AG04449 (cell line): ENCODE measurements at regions not wholly inside any gene's neighbourhood (a gene's known extent, or its start where the extent isn't known, plus 50 kb on each side); places are given as distances from the start of the nearest gene placed in this dataset.
"Not testable (repeated sequence)": the region's sequence is repeated elsewhere in the genome, so short reads cannot be mapped to it uniquely, and the experiment has no call there.

Source experiments
- CTCF ChIA-PET: fragments of 350-600 bp; formaldehyde crosslinking; extraction: SDS; loops from one replicate; lab custom pipeline; 2021; ENCODE audit warnings: antibody characterized with exemption; lab: Yijun Ruan, JAX
- POLR2A ChIA-PET: fragments of 400-600, 350-600 bp; formaldehyde crosslinking; extraction: SDS; loops from one replicate; lab custom pipeline; 2020; ENCODE audit warnings: antibody characterized with exemption, inconsistent platforms; lab: Yijun Ruan, JAX
- DNase-seq: peaks from one replicate; pipeline ENCODE4 v3.0.0-alpha.2; 2010; ENCODE audit warnings: low read depth, low spot score
- H3K4me3 ChIP-seq: 2 replicates; pipeline ENCODE4 v1.5.1; 2011; ENCODE audit warnings: low read depth, mild to moderate bottlenecking, control low read depth, low read length
- CTCF ChIP-seq: IDR thresholded peaks from one replicate; pipeline ENCODE4 v1.5.1; 2011; ENCODE audit warnings: mild to moderate bottlenecking, moderate library complexity, low read length, control low read depth, inconsistent platforms; ENCODE audit not compliant: insufficient read depth; ENCODE audit errors: missing control alignments

- TF ChIP-seq CTCF = no peak
- H3K4me3 ChIP-seq = no peak overlapping the region
- CTCF ChIA-PET = interaction anchor here (1.5 kb wide), 1 partner anchor 17 kb away, joined by 3 read pairs; no protein-coding TSS in a partner anchor
- POLR2A ChIA-PET = no interaction called here
- no peak for DNase-seq
These were observed 384.5 kb downstream of the IRS2 start for GRCh38 chr13:109401891-109402290.

- POLR2A ChIA-PET = no interaction called here
- DNase-seq = no peak
- no peak for TF ChIP-seq CTCF
- CTCF ChIA-PET = interaction anchor here (0.7 kb wide), 1 partner anchor 292 kb away, joined by 3 read pairs; no protein-coding TSS in a partner anchor
- H3K4me3 ChIP-seq = no peak overlapping the region
These were observed 385.1 kb downstream of the IRS2 start for GRCh38 chr13:109401307-109401706.

DNA sequence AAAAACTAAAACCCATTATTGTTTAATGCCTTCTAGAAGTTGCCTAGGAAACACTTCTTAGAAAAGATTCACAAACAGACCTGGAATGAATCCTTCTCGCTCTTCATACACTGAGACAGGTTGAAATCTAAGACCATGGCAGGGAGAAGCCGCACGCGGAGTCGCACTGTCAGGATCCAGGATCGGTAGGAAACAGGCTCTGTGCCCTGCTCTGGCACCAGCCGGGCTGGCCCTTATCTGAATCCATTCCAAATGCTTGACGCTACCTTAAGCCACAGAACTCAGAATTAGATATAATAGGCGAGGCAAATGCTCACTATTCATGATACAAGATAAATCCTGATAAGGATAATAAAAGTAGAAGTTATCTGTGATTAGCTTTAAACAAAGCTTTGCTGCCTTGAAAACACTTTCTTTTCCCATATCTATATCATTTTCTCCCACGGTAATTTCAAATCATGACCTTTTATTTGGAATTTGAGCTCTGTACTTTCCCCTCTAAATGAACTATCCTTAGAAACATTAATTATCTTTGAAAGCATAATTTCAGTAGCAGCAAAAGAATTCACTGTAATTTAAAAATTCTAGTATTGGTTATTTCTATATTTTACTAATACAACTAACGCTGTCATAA lies 385.6 kb downstream of the IRS2 start:
- H3K4me3 ChIP-seq = no peak overlapping the region
- TF ChIP-seq CTCF = no peak
- ChIA-PET POLR2A (no interaction called here), CTCF (interaction anchor here (0.7 kb wide), 1 partner anchor 291 kb away, joined by 3 read pairs; no protein-coding TSS in a partner anchor)
- no peak for DNase-seq

DNA sequence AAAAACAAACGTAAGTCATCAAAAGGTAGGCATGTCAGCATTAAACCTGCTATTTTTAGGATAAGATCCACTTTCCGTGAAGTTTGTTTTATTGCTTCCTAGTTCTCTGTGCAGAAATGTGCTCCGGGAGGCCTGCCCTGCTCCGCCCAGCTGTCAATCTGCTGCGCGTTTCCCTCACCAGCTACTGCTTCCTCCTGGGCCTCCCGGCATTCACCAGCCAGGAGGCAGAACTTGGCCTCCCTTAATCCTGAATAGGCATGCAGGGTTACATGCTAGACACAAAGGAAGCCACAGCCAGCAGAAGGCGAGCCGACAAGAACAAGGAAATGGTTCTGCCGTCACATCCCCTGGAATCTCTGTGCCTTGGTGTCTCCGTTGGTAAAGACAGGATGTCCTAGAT lies 386.2 kb downstream of the IRS2 start:
- DNase-seq = no peak
- ChIA-PET POLR2A (no interaction called here), CTCF (no interaction called here)
- H3K4me3 ChIP-seq = no peak overlapping the region
- TF ChIP-seq CTCF = no peak

DNA sequence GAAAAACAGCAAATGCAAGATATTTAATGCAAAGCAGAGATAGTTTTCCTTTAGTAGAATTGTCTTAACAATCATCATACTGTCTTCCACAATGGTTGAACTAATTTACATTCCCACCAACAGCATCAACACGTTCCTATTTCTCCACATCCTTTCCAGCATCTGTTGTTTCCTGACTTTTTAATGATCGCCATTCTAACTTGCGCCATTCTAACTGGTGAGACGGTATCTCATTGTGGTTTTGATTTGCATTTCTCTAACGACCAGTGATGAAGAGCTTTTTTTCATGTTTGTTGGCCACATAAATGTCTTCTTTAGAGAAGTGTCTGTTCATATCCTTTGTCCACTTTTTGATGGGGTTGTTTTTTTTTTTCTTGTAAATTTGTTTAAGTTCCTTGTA lies 388.3 kb downstream of the IRS2 start:
- POLR2A ChIA-PET, H3K4me3 ChIP-seq, DNase-seq, CTCF ChIA-PET: not testable (repeated sequence)

DNA sequence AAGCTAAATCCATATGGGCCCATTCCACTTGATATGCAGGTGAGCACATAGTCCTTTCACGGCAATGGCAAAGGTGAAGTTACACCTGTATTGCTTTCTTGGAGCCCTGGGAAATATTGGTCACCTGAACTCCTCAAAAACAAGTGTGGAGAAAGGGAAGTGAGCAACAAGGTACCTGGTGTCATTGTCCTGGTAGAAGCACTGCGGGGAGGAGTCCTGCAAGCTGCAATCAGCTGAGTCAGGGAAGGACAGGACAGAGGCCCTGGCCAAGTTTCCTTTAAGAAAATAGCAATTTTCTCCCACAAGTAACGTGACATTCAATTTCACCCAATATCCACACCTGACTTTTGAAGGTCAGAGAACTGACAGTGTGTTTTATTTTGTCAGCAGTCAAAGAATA lies 389.1 kb downstream of the IRS2 start:
- CTCF ChIA-PET = no interaction called here
- H3K4me3 ChIP-seq = no peak overlapping the region
- POLR2A ChIA-PET = no interaction called here
- no peak for DNase-seq
- TF ChIP-seq CTCF = no peak

DNA sequence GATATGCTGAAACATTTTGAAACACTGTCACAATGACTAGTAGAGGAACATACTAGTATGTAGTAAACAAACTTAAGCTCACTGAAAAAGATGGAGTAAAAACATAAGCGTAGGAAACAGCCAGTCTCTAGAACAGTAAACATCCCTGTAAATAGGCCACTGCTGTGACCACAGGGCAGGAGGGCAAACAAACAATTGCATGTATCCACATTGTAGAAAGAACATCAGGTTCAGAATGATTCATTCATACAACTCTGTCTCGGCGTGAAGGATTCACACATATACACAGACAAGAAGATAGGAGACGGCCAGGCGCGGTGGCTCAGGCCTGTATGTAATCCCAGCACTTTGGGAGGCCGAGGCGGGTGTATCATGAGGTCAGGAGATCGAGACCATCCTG lies 390.1 kb downstream of the IRS2 start:
- DNase-seq = no peak
- ChIA-PET CTCF (no interaction called here), POLR2A (no interaction called here)
- TF ChIP-seq CTCF = no peak
- no peak overlapping the region for H3K4me3 ChIP-seq
